Kidney epithelial cell (primary cell): ENCODE measurements at regions not wholly inside any gene's neighbourhood (a gene's known extent, or its start where the extent isn't known, plus 50 kb on each side); places are given as distances from the start of the nearest gene placed in this dataset.

Experiments used
- DNase-seq: peaks from one replicate; pipeline ENCODE4 v3.0.0-alpha.2; 2010; ENCODE audit warnings: low read depth
- H3K27me3 ChIP-seq: 2 replicates; pipeline ENCODE4 v1.6.0; 2011; ENCODE audit warnings: low read length; ENCODE audit not compliant: control insufficient read depth, insufficient read depth
- H3K36me3 ChIP-seq: 2 replicates; pipeline ENCODE4 v1.5.1; 2011; ENCODE audit warnings: low read length; ENCODE audit not compliant: control insufficient read depth, insufficient read depth
- H3K4me3 ChIP-seq: 2 replicates; pipeline ENCODE4 v1.5.1; 2011; ENCODE audit warnings: low read depth, mild to moderate bottlenecking, control low read depth, low read length
- CTCF ChIP-seq: IDR thresholded peaks from 2 replicates; pipeline ENCODE4 v1.5.1; 2011; ENCODE audit warnings: mild to moderate bottlenecking, moderate library complexity, low read length, control low read depth, inconsistent platforms; ENCODE audit not compliant: insufficient read depth, poor library complexity, severe bottlenecking

- H3K4me3 ChIP-seq: no peak overlapping the region
- no peaks in the 10 kb centered on the region for H3K36me3 ChIP-seq
- DNase-seq: no peak
- H3K27me3 ChIP-seq: no peaks in the 10 kb centered on the region
- TF ChIP-seq CTCF: no peak
Measured at GRCh38 chr20:6559791-6560190, 207.7 kb upstream of the BMP2 start.

- DNase-seq: no peak
- H3K27me3 ChIP-seq: no peaks in the 10 kb centered on the region
Measured at GRCh38 chr20:6558341-6558740, 209.1 kb upstream of the BMP2 start.

GRCh38 chr20:6533761-6534479, 233.6 kb upstream of the BMP2 start:
- Histone ChIP-seq H3K4me3 (peak overlapping the region; percentile 24), H3K27me3 (no peaks in the 10 kb centered on the region), H3K36me3 (no peaks in the 10 kb centered on the region)
- DNase-seq: peak; percentile 98
- no peak for TF ChIP-seq CTCF

More at GRCh38 chr20:6558341-6558740, 209.1 kb upstream of the BMP2 start:
- Histone ChIP-seq H3K36me3 (no peaks in the 10 kb centered on the region), H3K4me3 (no peak overlapping the region)
- peak; percentile 17 for TF ChIP-seq CTCF

- no peak overlapping the region for H3K4me3 ChIP-seq
Measured at GRCh38 chr20:6533351-6533750, 234.1 kb upstream of the BMP2 start.

GRCh38 chr20:6530779-6531315, 236.6 kb upstream of the BMP2 start:
- no peak for DNase-seq
- no peak for TF ChIP-seq CTCF
- Histone ChIP-seq H3K4me3 (no peak overlapping the region), H3K36me3 (no peaks in the 10 kb centered on the region), H3K27me3 (no peaks in the 10 kb centered on the region)

More at GRCh38 chr20:6533351-6533750, 234.1 kb upstream of the BMP2 start:
- no peak for TF ChIP-seq CTCF
- H3K27me3 ChIP-seq: no peaks in the 10 kb centered on the region
- peak; percentile 61 for DNase-seq
- no peaks in the 10 kb centered on the region for H3K36me3 ChIP-seq

GRCh38 chr20:6530254-6530653, 237.2 kb upstream of the BMP2 start:
- no peak for DNase-seq
- Histone ChIP-seq H3K36me3 (no peaks in the 10 kb centered on the region), H3K27me3 (no peaks in the 10 kb centered on the region), H3K4me3 (no peak overlapping the region)
- TF ChIP-seq CTCF: no peak
